PC-9 (cell line): ENCODE measurements at regions not wholly inside any gene's neighbourhood (a gene's known extent, or its start where the extent isn't known, plus 50 kb on each side); places are given as distances from the start of the nearest gene placed in this dataset.

ENCODE experiments used
- EZH2 ChIP-seq: fragments of 200-600 bp; sonication (generic); IDR thresholded peaks from 2 replicates; pipeline ENCODE4 v1.8.0; 2017; ENCODE audit warnings: antibody characterized with exemption, low read depth
- TF ChIP-seq, protein P1 (sequence below): fragments of 200-600 bp; sonication (generic); conservative IDR thresholded peaks from 2 replicates; pipeline ENCODE4 v1.6.1; 2017; ENCODE audit warnings: mixed run types, antibody characterized with exemption, mild to moderate bottlenecking, moderate library complexity

DNA sequence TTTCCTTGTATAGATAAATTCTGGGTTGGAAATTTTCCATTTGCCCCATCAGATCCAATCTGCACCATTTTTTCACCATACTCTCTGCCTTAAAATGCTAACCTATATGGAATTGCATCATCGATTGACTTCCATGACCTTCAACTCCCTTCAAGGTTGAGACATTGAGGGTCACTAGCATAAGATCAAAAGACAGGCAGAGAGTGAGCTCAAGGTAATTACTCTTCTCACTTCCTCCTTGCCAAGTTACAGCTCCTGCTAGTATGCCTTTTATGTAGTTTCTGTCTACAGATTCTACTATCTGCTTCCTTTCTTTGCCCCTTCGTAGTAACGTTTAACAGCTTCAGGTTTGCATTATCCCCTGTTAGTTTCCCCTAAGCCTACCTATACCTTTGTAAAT is 1127.7 kb upstream of the LRRTM3 start:
- TF ChIP-seq, protein P1, sequence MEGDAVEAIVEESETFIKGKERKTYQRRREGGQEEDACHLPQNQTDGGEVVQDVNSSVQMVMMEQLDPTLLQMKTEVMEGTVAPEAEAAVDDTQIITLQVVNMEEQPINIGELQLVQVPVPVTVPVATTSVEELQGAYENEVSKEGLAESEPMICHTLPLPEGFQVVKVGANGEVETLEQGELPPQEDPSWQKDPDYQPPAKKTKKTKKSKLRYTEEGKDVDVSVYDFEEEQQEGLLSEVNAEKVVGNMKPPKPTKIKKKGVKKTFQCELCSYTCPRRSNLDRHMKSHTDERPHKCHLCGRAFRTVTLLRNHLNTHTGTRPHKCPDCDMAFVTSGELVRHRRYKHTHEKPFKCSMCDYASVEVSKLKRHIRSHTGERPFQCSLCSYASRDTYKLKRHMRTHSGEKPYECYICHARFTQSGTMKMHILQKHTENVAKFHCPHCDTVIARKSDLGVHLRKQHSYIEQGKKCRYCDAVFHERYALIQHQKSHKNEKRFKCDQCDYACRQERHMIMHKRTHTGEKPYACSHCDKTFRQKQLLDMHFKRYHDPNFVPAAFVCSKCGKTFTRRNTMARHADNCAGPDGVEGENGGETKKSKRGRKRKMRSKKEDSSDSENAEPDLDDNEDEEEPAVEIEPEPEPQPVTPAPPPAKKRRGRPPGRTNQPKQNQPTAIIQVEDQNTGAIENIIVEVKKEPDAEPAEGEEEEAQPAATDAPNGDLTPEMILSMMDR = no peak
- TF ChIP-seq EZH2 = no peak
